Heart left ventricle (tissue), 13 donors: ENCODE measurements at regions not wholly inside any gene's neighbourhood (a gene's known extent, or its start where the extent isn't known, plus 50 kb on each side); places are given as distances from the start of the nearest gene placed in this dataset.

Source experiments
- POLR2A ChIP-seq, 2 donors: fragments of 450-650 bp; IDR thresholded peaks; one replicate each; pipeline ENCODE4 v1.6.1; 2017; ENCODE audit warnings: antibody characterized with exemption in 2 of 2, mild to moderate bottlenecking in 2 of 2, moderate library complexity in 2 of 2
- TF ChIP-seq, protein P1 (sequence below), 12 donors: fragments of 200-600 bp; sonication (generic) in 4 of 12; IDR thresholded peaks; one replicate each; pipeline versions ENCODE4 v1.5.0 to v1.8.0; 2018 to 2022; ENCODE audit warnings: antibody characterized with exemption in 12 of 12, mild to moderate bottlenecking in 5 of 12
- donor health status: ischemic (EF 13 %, LVEDD 7.1; RV severe dilation, severe dysfunction).
- donor health status: DM: no; HTN: yes; CAD: no.
- donor health status: DM: no; HTN: no; CAD: no.
- donor health status: ischemic (EF 25% LVEDD 6.9; RV normal size, moderate dysfunction).
- donor health status: ischemic (EF 25% LVEDD 5.7; RV mildly dilated, moderate dysfunction).
- donor health status: ischemic (EF 35%, LVEDD 5.7; RV mildly dilated, moderate dysfunction).
- donor health status: nonischemic (EF 11% LVEDD 7.7; RV severe dilation, severe dysfunction).
- donor health status: DM: yes; HTN: yes; CAD: no.
- donor health status: PGD.
- donor health status: ischemic (EF 29% LVEDD 5.4; RV normal size, mild dysfunction).
- donor health status: nonischemic (EF 23%, LVEDD 6.1; RV moderate dilation, normal function).

DNA sequence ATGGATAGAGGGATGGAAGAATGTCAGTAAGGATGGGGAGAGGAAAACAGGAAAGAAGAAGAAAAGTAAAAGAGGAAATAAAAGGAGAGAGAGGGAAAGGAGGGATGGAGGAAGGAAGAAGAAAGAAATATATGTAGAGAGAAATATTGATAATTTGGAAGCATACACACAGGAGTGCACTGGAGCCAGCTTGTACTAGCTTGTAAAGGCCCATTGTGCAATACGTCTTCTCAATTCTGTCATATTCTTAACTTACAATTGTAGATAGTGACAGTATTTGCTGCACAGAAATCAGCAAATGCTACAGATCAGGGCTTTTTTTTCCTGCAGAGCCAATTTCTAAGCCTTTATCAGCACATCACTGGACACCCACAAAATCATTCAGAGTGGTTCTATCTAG, 458.8 kb upstream of the WWC1 start:
- TF ChIP-seq, protein P1, sequence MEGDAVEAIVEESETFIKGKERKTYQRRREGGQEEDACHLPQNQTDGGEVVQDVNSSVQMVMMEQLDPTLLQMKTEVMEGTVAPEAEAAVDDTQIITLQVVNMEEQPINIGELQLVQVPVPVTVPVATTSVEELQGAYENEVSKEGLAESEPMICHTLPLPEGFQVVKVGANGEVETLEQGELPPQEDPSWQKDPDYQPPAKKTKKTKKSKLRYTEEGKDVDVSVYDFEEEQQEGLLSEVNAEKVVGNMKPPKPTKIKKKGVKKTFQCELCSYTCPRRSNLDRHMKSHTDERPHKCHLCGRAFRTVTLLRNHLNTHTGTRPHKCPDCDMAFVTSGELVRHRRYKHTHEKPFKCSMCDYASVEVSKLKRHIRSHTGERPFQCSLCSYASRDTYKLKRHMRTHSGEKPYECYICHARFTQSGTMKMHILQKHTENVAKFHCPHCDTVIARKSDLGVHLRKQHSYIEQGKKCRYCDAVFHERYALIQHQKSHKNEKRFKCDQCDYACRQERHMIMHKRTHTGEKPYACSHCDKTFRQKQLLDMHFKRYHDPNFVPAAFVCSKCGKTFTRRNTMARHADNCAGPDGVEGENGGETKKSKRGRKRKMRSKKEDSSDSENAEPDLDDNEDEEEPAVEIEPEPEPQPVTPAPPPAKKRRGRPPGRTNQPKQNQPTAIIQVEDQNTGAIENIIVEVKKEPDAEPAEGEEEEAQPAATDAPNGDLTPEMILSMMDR (IDR thresholded peaks at IDR 0.05), result no peak
- TF ChIP-seq POLR2A (IDR thresholded peaks at IDR 0.05), result no peak
